HUES6 (cell line): ENCODE measurements at regions not wholly inside any gene's neighbourhood (a gene's known extent, or its start where the extent isn't known, plus 50 kb on each side); places are given as distances from the start of the nearest gene placed in this dataset.

ENCODE experiments used
- H3K27ac ChIP-seq: 2 replicates; pipeline ENCODE4 v1.7.0; 2013; ENCODE audit warnings: low read depth, mild to moderate bottlenecking, low read length, inconsistent platforms
- H3K27me3 ChIP-seq: 2 replicates; pipeline ENCODE4 v1.6.1; 2013; ENCODE audit warnings: low read length; ENCODE audit not compliant: control insufficient read depth, insufficient read depth
- H3K36me3 ChIP-seq: 2 replicates; pipeline ENCODE4 v1.6.1; 2013; ENCODE audit warnings: low read length; ENCODE audit not compliant: control insufficient read depth, insufficient read depth
- H3K4me1 ChIP-seq: 2 replicates; pipeline ENCODE4 v1.6.1; 2013; ENCODE audit warnings: low read length; ENCODE audit not compliant: control insufficient read depth, insufficient read depth
- H3K4me3 ChIP-seq: 2 replicates; pipeline ENCODE4 v1.5.1; 2013; ENCODE audit warnings: low read depth, low read length
- H3K9ac ChIP-seq: one replicate; pipeline ENCODE4 v1.6.1; 2013; ENCODE audit warnings: mild to moderate bottlenecking, low read length
- H3K9me3 ChIP-seq: 2 replicates; pipeline ENCODE4 v1.6.1; 2013; ENCODE audit warnings: low read depth, low read length; ENCODE audit not compliant: control insufficient read depth, insufficient read depth

GRCh38 chr6:119614138-119614537, 264.6 kb upstream of the MAN1A1 start:
- Histone ChIP-seq H3K4me3 (no peak overlapping the region), H3K36me3 (no peaks in the 10 kb centered on the region), H3K9me3 (no peaks in the 10 kb centered on the region), H3K4me1 (peaks cover 7% of the 10 kb centered on the region), H3K9ac (no peak overlapping the region), H3K27me3 (no peaks in the 10 kb centered on the region), H3K27ac (no peak overlapping the region)

- H3K9ac ChIP-seq = no peak overlapping the region
- no peaks in the 10 kb centered on the region for H3K9me3 ChIP-seq
- peaks cover 12% of the 10 kb centered on the region for H3K4me1 ChIP-seq
- no peaks in the 10 kb centered on the region for H3K36me3 ChIP-seq
- no peak overlapping the region for H3K4me3 ChIP-seq
- H3K27me3 ChIP-seq = no peaks in the 10 kb centered on the region
- no peak overlapping the region for H3K27ac ChIP-seq
Observed at GRCh38 chr6:119612911-119613381, 263.4 kb upstream of the MAN1A1 start.

GRCh38 chr6:119612176-119612891, 262.8 kb upstream of the MAN1A1 start:
- H3K9ac ChIP-seq = no peak overlapping the region
- no peaks in the 10 kb centered on the region for H3K27me3 ChIP-seq
- no peak overlapping the region for H3K27ac ChIP-seq
- no peaks in the 10 kb centered on the region for H3K9me3 ChIP-seq
- H3K36me3 ChIP-seq = no peaks in the 10 kb centered on the region
- peaks cover 12% of the 10 kb centered on the region for H3K4me1 ChIP-seq
- H3K4me3 ChIP-seq = no peak overlapping the region

GRCh38 chr6:119610754-119611153, 261.2 kb upstream of the MAN1A1 start:
- H3K27ac ChIP-seq = no peak overlapping the region
- peaks cover 12% of the 10 kb centered on the region for H3K4me1 ChIP-seq
- H3K9ac ChIP-seq = no peak overlapping the region
- H3K4me3 ChIP-seq = no peak overlapping the region
- H3K9me3 ChIP-seq = no peaks in the 10 kb centered on the region
- H3K27me3 ChIP-seq = no peaks in the 10 kb centered on the region
- no peaks in the 10 kb centered on the region for H3K36me3 ChIP-seq

- Histone ChIP-seq H3K4me3 (no peak overlapping the region), H3K9me3 (no peaks in the 10 kb centered on the region), H3K27ac (no peak overlapping the region), H3K9ac (no peak overlapping the region), H3K36me3 (no peaks in the 10 kb centered on the region), H3K27me3 (no peaks in the 10 kb centered on the region), H3K4me1 (peaks cover 12% of the 10 kb centered on the region)
Observed at GRCh38 chr6:119610265-119610664, 260.7 kb upstream of the MAN1A1 start.

- H3K9ac ChIP-seq = no peak overlapping the region
- H3K36me3 ChIP-seq = no peaks in the 10 kb centered on the region
- H3K4me3 ChIP-seq = no peak overlapping the region
- no peak overlapping the region for H3K27ac ChIP-seq
- peaks cover 12% of the 10 kb centered on the region for H3K4me1 ChIP-seq
- no peaks in the 10 kb centered on the region for H3K27me3 ChIP-seq
- no peaks in the 10 kb centered on the region for H3K9me3 ChIP-seq
Observed at GRCh38 chr6:119609865-119610264, 260.3 kb upstream of the MAN1A1 start.

GRCh38 chr6:119608994-119609393, 259.4 kb upstream of the MAN1A1 start:
- H3K4me3 ChIP-seq = no peak overlapping the region

GRCh38 chr6:119604124-119604523, 254.6 kb upstream of the MAN1A1 start:
- no peaks in the 10 kb centered on the region for H3K27me3 ChIP-seq
- no peak overlapping the region for H3K4me3 ChIP-seq
- no peaks in the 10 kb centered on the region for H3K36me3 ChIP-seq
- peaks cover 5% of the 10 kb centered on the region for H3K4me1 ChIP-seq
- no peak overlapping the region for H3K27ac ChIP-seq
- H3K9me3 ChIP-seq = no peaks in the 10 kb centered on the region
- no peak overlapping the region for H3K9ac ChIP-seq

More at GRCh38 chr6:119608994-119609393, 259.4 kb upstream of the MAN1A1 start:
- H3K27me3 ChIP-seq = no peaks in the 10 kb centered on the region
- peaks cover 6% of the 10 kb centered on the region for H3K4me1 ChIP-seq
- H3K27ac ChIP-seq = no peak overlapping the region
- no peaks in the 10 kb centered on the region for H3K36me3 ChIP-seq
- H3K9me3 ChIP-seq = no peaks in the 10 kb centered on the region
- H3K9ac ChIP-seq = no peak overlapping the region

- no peak overlapping the region for H3K4me3 ChIP-seq
- H3K4me1 ChIP-seq = no peaks in the 10 kb centered on the region
- no peaks in the 10 kb centered on the region for H3K36me3 ChIP-seq
- H3K27me3 ChIP-seq = no peaks in the 10 kb centered on the region
- H3K9ac ChIP-seq = no peak overlapping the region
- H3K9me3 ChIP-seq = no peaks in the 10 kb centered on the region
- H3K27ac ChIP-seq = no peak overlapping the region
Observed at GRCh38 chr6:119603501-119603900, 253.9 kb upstream of the MAN1A1 start.

GRCh38 chr6:119602215-119603178, 252.9 kb upstream of the MAN1A1 start:
- Histone ChIP-seq H3K9ac (no peak overlapping the region), H3K4me3 (no peak overlapping the region), H3K36me3 (no peaks in the 10 kb centered on the region), H3K9me3 (no peaks in the 10 kb centered on the region), H3K27me3 (no peaks in the 10 kb centered on the region), H3K27ac (no peak overlapping the region), H3K4me1 (no peaks in the 10 kb centered on the region)

- no peak overlapping the region for H3K9ac ChIP-seq
- H3K27me3 ChIP-seq = no peaks in the 10 kb centered on the region
- H3K4me3 ChIP-seq = no peak overlapping the region
- no peak overlapping the region for H3K27ac ChIP-seq
- H3K4me1 ChIP-seq = no peaks in the 10 kb centered on the region
- no peaks in the 10 kb centered on the region for H3K36me3 ChIP-seq
- no peaks in the 10 kb centered on the region for H3K9me3 ChIP-seq
Observed at GRCh38 chr6:119598883-119599282, 249.3 kb upstream of the MAN1A1 start.
